ENCODE measurements at regions not wholly inside any gene's neighbourhood (a gene's known extent, or its start where the extent isn't known, plus 50 kb on each side); places are given as distances from the start of the nearest gene placed in this dataset.

GRCh38 chr4:155521382-155521781 lies 144.6 kb upstream of the MAP9 start:
- no peak for DNase-seq (ENCODE audit: low read depth, low spot score)

GRCh38 chr4:155515444-155516075 lies 138.8 kb upstream of the MAP9 start:
- no peak for DNase-seq (ENCODE audit: low read depth, low spot score)

GRCh38 chr4:155514628-155515027 lies 137.9 kb upstream of the MAP9 start:
- no peak for DNase-seq (ENCODE audit: low read depth, low spot score)

- no peak for DNase-seq (ENCODE audit: low read depth, low spot score)
Measured at GRCh38 chr4:155512817-155513216, 136.1 kb upstream of the MAP9 start.

GRCh38 chr4:155512046-155512445 lies 135.3 kb upstream of the MAP9 start:
- DNase-seq (ENCODE audit: low read depth, low spot score): no peak

- DNase-seq (ENCODE audit: low read depth, low spot score): no peak
Measured at GRCh38 chr4:155510771-155511170, 134.0 kb upstream of the MAP9 start.

GRCh38 chr4:155509555-155509954 lies 132.8 kb upstream of the MAP9 start:
- DNase-seq (ENCODE audit: low read depth, low spot score): no peak

- DNase-seq (ENCODE audit: low read depth, low spot score): no peak
Measured at GRCh38 chr4:155506745-155507144, 130.0 kb upstream of the MAP9 start.

GRCh38 chr4:155505321-155505720 lies 128.6 kb upstream of the MAP9 start:
- no peak for DNase-seq (ENCODE audit: low read depth, low spot score)

GRCh38 chr4:155497306-155497705 lies 120.5 kb upstream of the MAP9 start:
- no peak for DNase-seq (ENCODE audit: low read depth, low spot score)

GRCh38 chr4:155496294-155496626 lies 119.5 kb upstream of the MAP9 start:
- DNase-seq (ENCODE audit: low read depth, low spot score): no peak

- DNase-seq (ENCODE audit: low read depth, low spot score): no peak
Measured at GRCh38 chr4:155495572-155496293, 119.0 kb upstream of the MAP9 start.

- no peak for DNase-seq (ENCODE audit: low read depth, low spot score)
Measured at GRCh38 chr4:155494037-155494718, 117.4 kb upstream of the MAP9 start.

- no peak for DNase-seq (ENCODE audit: low read depth, low spot score)
Measured at GRCh38 chr4:155491336-155492120, 114.8 kb upstream of the MAP9 start.

- DNase-seq (ENCODE audit: low read depth, low spot score): no peak
Measured at GRCh38 chr4:155489271-155489670, 112.5 kb upstream of the MAP9 start.

- DNase-seq (ENCODE audit: low read depth, low spot score): no peak
Measured at GRCh38 chr4:155488691-155489090, 111.9 kb upstream of the MAP9 start.

- DNase-seq (ENCODE audit: low read depth, low spot score): no peak
Measured at GRCh38 chr4:155487210-155487609, 110.4 kb upstream of the MAP9 start.

GRCh38 chr4:155481150-155481549 lies 104.4 kb upstream of the MAP9 start:
- DNase-seq (ENCODE audit: low read depth, low spot score): no peak

- DNase-seq (ENCODE audit: low read depth, low spot score): no peak
Measured at GRCh38 chr4:155479835-155480234, 103.1 kb upstream of the MAP9 start.

GRCh38 chr4:155478336-155478835 lies 101.6 kb upstream of the MAP9 start:
- DNase-seq (ENCODE audit: low read depth, low spot score): no peak

GRCh38 chr4:155474758-155475157 lies 98.0 kb upstream of the MAP9 start:
- DNase-seq (ENCODE audit: low read depth, low spot score): no peak
